ENCODE measurements at regions not wholly inside any gene's neighbourhood (a gene's known extent, or its start where the extent isn't known, plus 50 kb on each side); places are given as distances from the start of the nearest gene placed in this dataset.
A peak's percentile ranks its signal among the peaks of the same experiment; 100 is the strongest.
"Not testable (repeated sequence)": the region's sequence is repeated elsewhere in the genome, so short reads cannot be mapped to it uniquely, and the experiment has no call there.

DNA sequence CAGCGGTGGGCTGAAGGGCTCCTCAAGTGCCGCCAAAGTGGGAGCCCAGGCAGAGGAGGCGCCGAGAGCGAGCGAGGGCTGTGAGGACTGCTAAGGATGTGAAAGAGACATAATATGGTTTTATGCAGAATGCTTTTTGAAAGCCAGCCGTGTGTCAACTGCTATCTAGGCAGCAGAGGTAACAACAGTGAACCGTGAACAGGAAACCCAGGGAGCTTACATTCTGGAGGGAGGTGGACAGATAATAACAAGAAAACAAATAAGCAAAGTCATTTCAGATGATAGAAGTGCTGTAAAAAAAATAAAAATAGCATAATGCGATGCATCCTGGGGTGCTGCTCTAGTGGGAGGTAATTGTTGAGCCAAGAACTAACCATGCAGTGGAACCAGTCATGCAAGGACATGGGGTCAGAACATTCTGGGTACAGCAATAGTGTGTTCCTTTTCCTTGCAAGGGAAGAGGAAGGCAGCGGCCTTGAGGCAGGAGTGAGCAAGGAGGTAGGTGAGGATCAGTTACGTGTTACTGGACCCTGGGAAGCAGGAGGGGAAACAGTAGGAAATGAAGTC, 134.4 kb upstream of the TMEM170B start:
- no peak for DNase-seq

DNA sequence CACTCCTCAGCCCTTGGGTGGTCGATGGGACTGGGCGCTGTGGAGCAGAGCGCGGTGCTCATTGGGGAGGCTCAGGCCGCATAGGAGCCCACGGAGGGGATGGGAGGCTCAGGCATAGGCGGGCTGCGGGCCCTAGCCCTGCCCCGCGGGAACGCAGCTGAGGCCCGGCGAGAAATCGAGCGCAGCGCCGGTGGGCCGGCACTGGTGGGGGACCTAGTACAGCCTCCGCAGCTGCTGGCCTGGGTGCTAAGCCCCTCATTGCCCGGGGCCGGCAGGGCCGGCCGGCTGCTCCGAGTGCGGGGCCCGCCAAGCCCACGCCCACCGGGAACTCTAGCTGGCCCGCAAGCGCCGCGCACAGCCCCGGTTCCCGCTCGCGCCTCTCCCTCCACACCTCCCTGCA, 135.0 kb upstream of the TMEM170B start:
- DNase-seq: not testable (repeated sequence)

DNA sequence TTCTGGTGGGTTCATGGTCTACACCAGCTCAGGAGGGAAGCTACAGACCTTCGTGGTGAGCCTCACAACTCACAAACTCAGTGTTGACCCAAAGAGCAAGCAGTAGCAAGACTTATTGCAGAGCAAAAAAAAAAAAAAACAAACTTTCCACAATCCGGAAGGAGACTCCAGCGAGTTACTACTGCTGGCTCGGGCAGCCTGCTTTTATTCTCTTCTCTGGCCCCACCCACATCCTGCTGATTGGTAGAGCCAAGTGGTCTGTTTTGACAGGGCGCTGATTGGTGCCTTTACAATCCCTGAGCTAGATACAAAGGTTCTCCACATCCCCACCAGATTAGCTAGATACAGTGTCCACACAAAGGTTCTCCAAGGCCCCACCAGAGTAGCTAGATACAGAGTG, 135.6 kb upstream of the TMEM170B start:
- DNase-seq: not testable (repeated sequence)

DNA sequence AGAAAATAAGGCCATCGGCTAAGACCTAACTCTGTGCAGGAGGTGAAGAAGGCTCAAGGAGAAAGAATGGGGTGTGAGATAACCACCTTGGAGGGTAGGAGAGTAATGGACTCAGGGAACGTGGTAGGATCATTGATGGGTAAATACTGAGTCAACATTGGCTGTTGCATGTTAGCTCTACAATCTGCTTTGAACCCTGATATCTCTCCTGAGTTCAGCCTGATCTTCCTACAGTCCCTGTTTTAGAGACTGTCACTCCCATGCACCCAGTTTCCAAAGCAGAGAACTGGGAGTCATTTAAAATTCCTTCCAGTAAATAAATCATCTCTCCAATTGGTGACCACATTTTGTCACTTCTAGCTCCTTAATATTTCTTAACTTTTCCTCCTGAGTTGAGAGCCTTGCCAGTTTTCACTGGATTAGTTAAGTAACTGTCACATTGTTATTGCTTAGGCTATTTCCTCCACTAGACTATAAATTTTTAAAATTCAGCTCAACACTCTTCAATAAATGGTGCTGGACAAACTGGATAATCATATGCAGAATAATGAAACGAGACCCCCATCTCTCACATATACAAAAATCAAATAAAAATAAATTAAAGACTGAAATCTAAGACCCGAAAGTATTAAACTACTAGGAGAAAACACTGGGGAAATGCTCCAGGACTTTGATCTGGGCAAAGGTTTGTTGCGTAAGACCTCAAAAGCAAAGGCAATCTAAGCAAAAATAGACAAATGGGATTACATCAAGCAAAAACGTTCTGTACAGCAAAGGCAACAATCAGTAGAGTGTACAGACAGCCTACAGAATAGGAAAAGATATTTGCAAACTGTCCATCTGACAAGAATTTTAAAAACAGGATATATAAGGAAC, 138.9 kb upstream of the TMEM170B start:
- DNase-seq: no peak

DNA sequence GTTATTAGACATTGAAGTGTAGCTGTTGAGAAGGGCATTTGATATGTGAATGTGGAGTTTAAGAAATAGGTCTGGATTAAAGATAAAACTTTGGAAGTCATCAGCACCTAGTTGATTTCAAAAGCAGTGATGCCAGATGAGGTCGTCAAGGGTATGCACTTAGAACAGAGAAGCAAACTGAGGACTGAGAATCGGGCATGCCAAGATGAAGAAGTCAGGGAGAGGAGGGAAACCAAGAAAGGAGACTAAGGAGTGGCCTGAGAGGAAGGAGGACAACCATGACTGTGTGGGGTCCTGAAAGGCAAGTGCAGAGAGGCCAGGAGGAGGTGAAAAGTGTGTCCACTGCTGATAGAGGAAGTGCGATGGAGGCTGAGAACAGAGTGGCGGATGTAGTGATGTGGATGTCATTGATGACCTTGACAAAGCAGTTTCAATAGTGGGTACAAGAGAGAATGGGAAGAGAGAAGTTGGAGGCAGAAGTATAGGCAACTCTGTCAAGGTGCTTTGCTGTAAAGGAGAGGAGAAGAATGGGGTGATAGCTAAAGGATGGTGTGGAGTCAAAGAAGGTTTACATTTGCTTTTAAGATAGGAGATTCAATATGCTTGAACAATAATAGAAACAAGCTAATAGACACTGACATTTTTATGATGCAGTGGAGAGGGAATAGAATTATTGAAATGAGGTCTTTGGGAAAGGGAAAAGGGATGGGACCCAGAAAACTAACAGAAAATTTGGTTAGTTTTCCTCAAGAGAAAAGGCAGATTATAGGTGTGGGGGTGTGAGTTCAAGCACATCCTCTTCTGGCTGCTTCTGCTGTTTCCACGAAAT, 139.7 kb upstream of the TMEM170B start:
- no peak for DNase-seq

DNA sequence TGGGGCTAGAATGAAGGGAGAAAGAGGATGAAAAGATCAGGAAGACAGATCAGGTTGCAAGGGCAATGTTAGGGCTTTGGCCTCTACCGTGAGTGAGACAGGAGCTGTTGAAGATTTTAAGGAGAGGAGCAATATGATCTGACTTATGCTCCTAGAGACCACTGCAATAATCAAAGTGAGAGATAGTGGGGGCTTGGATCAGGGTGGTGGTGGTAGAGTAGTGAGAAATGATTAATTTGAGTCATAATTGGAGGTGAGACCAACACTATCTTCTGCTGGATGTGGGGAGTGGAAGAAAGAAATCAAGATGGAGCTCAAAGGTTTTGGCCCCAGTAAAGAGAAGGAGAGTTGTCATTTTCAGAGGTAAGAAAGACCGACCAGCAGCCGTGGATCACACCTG, 140.7 kb upstream of the TMEM170B start:
- DNase-seq: no peak

DNA sequence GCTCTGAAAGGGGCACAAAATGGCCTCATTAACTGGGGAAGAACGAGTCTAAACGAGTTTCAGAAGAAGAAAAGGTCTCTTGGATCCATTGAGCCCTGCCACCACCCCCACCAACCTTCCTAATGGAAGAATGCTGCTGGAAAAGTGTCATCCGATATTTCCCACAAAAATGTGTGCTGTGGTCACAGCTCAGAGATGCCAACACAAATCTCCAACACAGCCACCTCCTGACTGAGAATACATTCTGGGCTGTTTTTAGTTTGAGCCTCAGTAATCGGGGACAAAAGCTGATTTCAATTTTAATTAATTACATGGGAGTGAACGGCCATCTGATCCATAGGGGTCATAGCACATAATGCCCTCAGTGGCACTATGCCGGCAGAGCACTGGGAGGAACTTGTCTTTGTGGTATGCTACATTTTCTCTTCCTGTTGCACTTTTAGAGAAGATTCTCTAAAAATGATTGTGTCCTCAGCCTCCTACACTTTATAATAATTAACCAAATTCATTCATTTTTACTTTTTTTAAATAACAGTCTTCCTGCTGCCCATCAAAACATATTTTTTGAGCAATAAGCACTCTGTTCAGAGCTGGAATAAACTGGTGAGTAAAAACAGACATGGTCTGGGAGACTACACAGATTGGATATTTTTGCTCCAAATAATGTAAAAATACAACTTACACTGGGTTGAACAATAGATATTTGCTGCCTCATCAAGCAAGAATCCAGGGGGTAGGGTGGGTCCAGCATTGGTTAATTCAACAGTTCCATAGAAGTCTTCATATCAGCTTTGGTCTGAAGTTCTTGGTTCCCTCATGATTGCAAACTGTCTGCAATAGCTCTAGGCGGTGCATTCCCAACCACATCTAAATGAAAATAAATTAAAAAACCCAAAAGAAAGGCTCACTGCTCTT, 143.6 kb upstream of the TMEM170B start:
- no peak for DNase-seq

DNA sequence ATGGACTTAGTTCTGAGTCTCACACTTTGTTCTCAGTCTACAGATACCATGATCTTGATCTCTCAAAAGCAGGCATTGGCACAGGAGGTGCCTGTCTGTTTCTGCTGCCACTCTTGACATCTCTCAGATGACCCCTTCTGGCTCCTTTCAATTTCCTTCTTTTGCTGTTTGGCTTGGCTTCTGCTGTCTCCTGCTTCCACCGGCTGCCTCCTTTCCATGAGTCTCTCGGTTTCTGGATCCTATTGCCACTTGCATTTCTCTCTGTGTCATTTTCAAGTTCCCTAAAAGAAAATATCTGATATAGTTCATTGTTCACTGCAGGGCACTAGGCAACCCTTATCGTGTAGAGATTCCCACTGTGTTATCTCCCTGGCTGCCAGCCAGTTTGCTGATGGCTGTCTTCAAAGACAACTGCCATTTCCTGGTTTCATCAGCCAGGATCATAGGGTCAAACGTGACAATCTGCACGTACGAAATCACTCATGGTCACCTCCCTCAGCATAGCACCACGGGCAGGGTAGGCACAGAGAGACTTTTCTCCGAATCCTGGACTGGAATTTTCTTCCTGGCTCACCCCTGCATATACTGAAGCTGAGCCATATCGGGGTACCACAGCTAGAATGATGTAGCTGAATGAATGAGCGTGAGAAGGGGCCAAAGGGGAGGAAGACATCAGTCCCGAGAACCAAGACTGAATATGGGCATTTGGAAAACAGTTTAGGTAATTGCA, 144.6 kb upstream of the TMEM170B start:
- no peak for DNase-seq

DNA sequence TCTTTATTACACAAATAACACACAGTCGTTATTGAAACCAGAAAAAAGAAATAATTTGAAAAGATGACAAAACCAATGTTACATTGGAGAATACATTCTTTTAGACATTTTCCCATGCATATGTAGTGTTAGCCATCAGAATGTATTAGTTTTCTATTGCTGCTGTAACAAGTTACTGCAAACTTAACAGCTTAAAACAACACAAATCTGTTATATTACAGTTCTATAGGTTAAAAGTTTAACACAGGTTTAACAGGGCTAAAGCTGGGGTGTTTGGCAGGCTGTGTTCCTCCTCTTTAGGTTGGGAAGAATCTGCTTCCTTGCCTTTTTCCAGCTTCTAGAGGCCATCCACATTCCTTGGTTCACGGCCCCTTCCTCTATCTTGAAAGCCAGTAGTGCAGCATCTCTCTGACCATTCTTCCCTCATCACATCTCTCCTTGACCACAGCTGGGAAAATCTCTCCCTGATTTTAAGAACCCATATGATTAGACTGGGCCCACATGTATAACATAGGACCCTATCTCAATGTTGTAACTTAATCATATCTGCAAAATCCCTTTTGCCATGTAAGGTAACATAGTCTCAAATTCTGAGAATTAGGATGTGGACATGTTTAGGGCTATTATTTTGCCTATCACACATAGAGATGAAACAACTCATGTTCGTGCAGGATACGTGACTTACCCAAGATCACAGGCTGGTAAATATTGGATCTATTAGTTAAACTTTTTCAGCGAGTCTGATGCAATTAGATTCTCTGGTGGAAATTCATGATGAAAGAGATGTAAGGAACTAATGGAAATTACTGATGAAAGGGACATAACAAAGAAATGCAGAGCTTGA, 145.4 kb upstream of the TMEM170B start:
- no peak for DNase-seq

DNA sequence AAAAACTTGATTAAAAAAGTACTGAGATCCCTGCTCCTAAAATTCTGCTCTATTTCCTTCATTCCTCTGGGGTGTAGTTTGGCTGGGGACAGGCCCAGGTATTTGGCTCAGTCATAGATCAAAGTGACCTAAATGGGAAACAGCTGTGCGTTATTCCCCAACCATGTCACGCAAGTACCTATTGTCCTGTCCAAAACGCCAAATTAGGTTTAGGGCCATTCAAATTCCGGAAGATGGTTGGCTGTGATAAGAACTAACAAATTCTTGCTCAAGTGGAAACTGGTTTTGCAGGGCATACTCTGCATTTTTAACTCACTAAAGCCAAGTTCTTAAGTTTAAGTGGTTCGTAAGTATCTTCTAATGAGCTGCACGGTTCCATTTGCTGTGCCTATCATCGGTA, 147.6 kb upstream of the TMEM170B start:
- DNase-seq: no peak

DNA sequence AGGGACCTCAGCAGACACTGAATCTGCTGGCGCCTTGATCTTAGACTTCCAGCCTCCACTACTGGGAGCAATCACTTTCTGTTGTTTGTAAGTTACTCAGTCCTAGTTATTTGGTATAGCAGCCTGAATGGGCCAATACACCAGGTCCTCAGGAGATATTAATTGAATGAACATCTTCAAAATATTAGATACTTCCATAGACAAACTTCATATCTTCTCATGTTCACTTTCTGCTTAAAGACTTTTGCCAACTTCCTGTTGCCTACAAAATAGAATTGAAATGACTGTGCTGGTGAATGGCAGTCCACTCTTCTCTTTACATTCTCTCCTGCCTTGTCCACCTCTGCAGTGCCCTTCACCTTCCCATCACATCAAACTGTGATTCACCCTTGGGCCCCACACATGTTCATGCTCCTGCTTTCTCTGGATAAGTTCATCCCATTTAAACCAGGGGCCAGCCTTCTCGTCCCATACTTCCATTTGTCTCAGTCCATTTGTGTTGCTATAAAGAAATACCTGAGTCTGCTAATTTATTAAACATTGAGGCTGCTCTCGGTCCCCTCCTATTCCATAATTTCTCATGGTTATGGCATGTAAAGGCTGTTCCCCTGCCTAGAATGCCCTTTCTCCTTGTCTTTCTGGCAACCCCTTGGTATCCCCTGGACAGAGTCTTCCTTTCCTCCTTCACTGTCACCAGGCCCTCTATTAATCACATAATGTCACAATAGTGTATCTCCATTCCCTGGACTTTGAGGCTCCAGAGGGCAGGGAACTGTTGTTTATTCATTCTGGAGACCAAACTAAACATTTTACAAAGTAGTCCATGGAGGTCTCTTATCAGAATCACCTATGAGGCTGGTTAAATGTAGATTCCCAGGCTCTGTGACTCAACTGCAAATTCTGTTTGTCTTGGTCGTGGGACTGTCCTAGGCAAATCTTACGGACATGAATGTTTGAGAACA, 148.3 kb upstream of the TMEM170B start:
- no peak for DNase-seq

DNA sequence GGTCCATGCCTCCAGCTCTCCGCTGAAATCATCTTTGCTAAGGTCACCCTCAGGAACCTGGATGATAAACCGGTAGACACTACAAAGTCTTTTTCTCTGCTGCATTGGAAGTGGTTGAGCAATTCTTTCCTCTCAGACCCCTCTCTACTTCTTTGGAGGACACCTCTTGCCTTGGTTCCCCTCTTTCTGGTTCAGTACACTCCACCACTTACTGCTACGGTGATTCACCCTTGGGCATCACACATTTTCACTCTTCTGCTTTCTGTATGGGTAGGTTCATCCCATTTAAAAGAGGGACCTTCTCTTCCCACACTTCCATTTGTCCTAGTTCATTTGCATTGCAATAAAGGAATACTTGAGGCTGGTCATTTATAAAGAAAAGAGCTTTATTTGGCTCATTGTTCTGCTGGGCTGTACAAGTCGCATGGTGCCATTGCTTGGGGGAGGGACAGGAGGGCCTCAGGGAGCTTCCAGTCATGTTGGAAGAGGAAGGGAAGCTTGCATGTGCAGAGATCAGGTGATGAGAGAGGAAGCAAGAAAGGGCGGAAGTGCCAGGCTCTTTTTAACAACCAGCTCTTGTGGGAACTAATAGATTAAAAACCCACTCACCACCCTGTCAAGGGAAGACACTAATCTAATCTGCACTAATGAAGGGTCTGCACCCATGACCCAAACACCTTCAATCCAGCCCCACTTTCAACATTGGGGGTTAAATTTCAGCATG, 149.7 kb upstream of the TMEM170B start:
- no peak for DNase-seq

DNA sequence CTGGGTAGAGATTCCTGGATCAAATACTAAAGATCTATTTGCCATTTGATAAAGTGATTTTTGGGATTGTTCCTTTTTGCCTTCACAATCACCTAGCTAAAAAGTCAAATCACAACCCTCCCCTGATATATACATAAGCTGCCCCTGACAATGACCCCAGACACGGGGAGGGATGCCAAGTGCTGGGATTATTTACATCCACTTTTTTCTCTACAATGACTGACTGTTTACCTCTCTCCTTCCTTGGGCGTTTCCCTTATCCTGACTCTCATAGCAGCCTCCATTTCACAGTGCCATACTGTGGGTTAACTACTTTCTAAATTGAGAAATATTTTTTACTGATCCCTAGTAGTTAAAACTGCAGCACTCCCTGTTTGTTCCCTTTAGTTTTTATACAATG, 150.8 kb upstream of the TMEM170B start:
- no peak for DNase-seq

DNA sequence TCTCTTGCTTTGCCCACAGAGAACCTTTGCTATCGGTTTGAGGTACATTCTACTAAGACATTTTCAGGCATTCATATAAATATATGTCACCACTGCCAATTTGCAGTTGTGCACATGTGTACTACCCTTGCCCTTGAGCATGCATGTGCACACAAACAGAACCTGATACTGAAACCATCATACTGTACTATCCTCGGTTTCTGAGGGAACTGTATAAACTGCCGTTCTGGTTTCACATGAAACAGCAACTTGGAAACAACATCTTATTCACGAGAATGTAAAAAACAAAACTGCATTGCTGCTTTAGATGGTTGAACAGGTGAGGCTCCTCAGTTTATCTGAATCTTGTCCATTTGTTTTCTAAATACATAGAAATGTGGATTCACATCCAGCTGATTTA, 151.2 kb upstream of the TMEM170B start:
- no peak for DNase-seq

DNA sequence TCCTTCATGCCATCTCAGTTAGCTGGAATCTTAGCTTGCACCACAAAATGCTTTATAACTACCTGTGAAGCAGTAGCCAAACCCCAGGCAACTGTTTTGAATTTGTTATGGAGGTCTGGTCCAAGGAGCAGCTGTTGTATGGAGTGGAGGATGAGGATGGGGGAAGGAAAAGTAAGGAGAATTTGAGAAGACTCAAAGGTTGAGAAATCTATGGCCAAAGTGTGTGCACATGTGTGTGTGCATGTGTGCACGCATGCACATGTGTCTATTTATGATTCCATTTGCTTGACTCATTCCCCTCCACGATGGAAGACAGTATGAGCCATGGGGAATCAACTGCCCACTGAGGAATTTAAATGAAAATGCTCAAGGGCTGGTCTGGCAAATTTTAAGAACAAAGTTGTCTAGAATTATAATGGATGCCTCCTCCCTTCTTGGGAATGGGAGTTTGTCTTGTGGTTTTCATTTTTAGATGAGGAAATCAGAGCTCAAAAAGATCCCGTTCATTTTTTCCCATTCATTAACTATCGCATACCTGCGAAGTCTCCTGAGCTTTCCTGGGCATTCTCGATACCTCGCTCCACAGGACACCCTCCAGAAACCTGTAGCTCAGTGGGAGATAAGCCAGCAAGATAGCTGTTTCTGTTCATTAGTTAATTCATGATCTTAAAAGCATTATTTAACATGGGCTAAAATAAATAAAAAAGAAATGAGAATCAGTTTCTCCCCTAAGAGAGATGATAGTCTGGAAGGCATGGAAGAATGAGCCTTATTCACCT, 152.3 kb upstream of the NEDD9 start:
- no peak for DNase-seq

DNA sequence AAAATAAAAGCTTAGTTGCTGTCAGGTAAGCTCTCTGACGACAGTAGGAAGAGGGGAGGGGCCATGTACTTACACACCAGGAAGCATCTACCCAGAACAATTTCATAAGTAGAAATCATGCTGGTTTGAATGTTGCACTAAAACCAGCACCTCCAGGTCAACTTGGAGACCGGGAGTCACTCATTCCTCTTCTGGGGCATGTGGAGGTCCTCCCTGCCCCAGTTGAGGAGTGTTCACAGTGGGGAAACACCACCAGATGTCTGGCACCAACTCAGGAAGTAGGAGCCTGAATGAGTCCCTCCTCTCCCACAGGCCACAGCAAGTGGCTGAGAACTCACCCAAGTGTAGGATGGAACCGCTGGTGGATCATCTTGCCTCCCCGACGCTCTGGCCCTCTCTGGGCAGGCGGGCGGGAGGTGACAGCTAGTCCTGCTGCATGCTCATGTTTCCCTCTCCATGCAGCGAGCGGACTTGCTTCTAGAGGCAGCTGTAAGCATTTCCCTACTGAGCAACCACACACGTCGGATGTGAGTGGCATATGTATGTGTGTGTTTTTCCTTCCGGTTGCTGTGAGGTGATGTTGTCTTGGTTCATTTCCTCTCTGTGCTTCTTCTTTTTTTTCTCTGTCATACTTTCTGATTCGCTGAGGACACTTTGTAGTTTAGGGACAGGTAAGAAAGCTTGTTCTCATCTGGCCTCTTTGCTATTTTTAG, 149.5 kb upstream of the NEDD9 start:
- peak; percentile 65 for DNase-seq

DNA sequence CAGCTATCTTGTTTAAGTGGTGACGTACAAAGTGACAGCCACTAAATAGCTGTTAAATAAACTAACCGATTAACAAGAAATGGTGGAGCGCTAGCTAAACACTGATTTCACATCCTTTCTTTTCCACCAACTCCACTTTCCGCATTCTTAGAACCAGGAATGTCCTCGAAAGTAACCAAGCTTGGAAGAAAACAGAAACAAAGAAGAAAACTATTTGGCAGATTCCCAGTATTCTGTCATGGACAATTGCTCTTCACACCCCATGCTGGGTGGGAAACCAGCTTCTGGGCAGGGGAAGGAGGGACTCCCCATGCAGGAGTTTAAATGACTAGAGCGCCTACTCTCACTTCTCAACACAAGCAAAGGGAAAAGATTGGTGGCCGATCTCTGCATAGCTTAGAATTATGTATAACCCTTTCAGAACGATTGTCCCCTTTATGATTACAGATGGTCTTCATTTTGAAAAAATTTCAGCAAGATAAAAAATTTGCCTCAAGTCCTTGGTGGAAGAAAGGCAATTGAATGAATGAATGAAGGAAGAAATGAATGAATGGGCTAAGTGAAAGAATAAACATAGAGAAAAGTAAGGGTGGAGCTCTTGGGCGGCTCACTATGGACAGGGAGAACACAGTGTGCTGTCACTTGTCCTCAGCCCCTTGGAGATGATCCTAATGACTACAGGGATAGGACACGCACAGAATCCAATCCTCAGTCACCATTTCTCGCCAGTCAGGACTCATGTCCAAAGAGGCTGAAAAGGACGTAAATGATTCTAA, 148.7 kb upstream of the NEDD9 start:
- no peak for DNase-seq
